MM.1S (cell line): ENCODE measurements at regions not wholly inside any gene's neighbourhood (a gene's known extent, or its start where the extent isn't known, plus 50 kb on each side); places are given as distances from the start of the nearest gene placed in this dataset.

ENCODE experiments used
- EZH2 ChIP-seq: fragments of 300-600 bp; sonication (generic); optimal IDR thresholded peaks from 2 replicates; pipeline ENCODE3; 2017; ENCODE audit warnings: low read depth, mild to moderate bottlenecking, antibody characterized with exemption, low read length, mixed read lengths
- EZH2phosphoT487 ChIP-seq: fragments of 300-600 bp; sonication (generic); IDR thresholded peaks from 2 replicates; pipeline ENCODE4 v1.6.1; 2018; ENCODE audit warnings: antibody characterized with exemption, low read length
- TF ChIP-seq, protein P1 (sequence below): fragments of 300-600 bp; sonication (generic); IDR thresholded peaks from 2 replicates; pipeline ENCODE4 v1.5.1; 2016; ENCODE audit warnings: antibody characterized with exemption, low read length, mixed read lengths

DNA sequence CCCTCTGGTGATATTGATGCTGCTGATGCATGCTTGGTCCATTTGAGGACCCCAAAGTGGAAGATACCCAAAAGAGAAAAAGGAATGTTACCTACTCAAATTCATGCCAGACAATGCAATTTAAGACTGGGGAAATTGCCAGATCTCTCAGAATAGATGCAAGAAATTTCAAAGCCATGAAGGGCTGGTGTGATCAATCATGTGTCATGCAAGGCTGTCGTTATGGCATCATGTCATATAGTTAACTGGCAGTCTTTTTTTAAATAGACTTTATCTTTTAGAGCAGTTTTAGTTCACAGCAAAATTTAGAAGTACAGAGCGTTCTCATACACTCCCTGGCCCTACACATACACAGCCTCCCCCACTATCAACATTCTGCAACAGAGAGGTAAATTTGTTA lies 53.1 kb upstream of the ABHD2 start:
- TF ChIP-seq, protein P1, sequence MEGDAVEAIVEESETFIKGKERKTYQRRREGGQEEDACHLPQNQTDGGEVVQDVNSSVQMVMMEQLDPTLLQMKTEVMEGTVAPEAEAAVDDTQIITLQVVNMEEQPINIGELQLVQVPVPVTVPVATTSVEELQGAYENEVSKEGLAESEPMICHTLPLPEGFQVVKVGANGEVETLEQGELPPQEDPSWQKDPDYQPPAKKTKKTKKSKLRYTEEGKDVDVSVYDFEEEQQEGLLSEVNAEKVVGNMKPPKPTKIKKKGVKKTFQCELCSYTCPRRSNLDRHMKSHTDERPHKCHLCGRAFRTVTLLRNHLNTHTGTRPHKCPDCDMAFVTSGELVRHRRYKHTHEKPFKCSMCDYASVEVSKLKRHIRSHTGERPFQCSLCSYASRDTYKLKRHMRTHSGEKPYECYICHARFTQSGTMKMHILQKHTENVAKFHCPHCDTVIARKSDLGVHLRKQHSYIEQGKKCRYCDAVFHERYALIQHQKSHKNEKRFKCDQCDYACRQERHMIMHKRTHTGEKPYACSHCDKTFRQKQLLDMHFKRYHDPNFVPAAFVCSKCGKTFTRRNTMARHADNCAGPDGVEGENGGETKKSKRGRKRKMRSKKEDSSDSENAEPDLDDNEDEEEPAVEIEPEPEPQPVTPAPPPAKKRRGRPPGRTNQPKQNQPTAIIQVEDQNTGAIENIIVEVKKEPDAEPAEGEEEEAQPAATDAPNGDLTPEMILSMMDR = no peak
- no peak for TF ChIP-seq EZH2phosphoT487
- no peak for TF ChIP-seq EZH2
